GM13977 (cell line): ENCODE measurements at regions not wholly inside any gene's neighbourhood (a gene's known extent, or its start where the extent isn't known, plus 50 kb on each side); places are given as distances from the start of the nearest gene placed in this dataset.

Source experiments
- DNase-seq: peaks from one replicate; pipeline ENCODE4 v3.0.0; 2012; ENCODE audit warnings: low spot score
- in situ Hi-C: fragments of 300-500 bp; cut with MboI; formaldehyde crosslinking; loops from one replicate; pipeline ENCODE4 v1.12.0; 2022; ENCODE audit warnings: low sequenced_read_pairs, low pct_unique_long_range_greater_than_20kb, mixed read lengths, inconsistent platforms; ENCODE audit not compliant: unreplicated experiment
- TF ChIP-seq, protein P1 (sequence below): IDR thresholded peaks from 2 replicates; pipeline ENCODE4 v1.5.1; 2012; ENCODE audit warnings: mild to moderate bottlenecking, control low read depth; ENCODE audit not compliant: insufficient read depth; ENCODE audit errors: extremely low read depth, missing control alignments

DNA sequence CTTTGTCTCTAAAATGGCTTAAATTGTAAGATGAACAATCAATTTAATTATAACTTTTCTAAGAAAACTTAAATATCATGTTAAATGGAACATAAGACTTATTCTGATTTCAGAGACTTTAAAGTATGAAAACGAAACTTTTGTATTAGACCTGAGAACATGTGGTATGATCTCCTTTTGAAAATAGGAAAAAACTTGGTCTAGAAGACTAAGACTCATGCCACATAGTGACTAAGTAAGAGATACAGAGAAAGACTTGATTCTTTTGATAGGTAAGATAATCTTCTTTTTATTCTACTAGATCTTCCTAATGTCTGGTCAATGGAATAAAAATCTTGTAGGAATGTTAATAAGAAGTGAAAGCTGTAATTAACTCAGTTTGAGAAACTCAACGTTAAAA lies 326.3 kb upstream of the GRIA3 start:
- DNase-seq = no peak
- TF ChIP-seq, protein P1, sequence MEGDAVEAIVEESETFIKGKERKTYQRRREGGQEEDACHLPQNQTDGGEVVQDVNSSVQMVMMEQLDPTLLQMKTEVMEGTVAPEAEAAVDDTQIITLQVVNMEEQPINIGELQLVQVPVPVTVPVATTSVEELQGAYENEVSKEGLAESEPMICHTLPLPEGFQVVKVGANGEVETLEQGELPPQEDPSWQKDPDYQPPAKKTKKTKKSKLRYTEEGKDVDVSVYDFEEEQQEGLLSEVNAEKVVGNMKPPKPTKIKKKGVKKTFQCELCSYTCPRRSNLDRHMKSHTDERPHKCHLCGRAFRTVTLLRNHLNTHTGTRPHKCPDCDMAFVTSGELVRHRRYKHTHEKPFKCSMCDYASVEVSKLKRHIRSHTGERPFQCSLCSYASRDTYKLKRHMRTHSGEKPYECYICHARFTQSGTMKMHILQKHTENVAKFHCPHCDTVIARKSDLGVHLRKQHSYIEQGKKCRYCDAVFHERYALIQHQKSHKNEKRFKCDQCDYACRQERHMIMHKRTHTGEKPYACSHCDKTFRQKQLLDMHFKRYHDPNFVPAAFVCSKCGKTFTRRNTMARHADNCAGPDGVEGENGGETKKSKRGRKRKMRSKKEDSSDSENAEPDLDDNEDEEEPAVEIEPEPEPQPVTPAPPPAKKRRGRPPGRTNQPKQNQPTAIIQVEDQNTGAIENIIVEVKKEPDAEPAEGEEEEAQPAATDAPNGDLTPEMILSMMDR = no peak
- in situ Hi-C loops = no loop called here

DNA sequence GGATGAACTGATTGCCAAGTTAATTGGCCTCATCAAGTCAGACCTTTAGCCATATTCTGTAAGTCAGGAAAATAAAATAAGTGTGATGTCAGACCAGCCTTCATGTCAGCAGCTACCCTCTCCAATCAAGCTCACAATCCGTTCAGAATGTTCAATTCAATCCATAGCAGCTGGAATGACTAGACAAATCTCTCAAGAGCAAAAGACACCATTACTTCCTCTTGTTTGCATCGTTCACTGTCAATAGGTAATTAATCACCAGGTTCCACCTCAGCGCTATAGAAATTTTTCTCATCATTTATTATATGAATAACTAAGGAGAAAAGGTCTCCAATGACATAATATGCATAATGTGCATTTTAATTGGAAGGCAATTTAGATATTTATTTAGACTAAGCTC lies 321.0 kb upstream of the GRIA3 start:
- in situ Hi-C loops = no loop called here
- TF ChIP-seq, protein P1 = no peak

DNA sequence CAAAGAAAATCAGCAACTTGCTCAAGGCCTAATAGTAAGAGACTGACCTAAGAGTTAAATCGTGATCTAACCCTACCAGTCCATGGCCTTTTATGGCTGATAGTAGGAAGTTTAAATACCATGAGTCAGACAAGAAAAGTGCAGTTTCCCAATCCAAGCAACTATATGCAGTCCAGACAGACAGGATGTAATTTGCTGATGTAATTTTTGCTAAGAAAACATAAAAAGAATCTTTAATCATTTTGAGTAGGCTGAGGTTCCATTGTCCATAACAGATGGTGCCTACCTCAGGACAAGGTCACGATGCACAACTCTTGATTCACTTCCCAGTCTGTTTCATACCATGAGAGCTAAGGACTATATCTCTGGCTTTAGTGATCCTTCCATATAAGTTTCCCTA lies 317.5 kb upstream of the GRIA3 start:
- TF ChIP-seq, protein P1 = no peak
- in situ Hi-C loops = no loop called here
- no peak for DNase-seq

More for the DNA sequence above, 321.0 kb upstream of the GRIA3 start:
- no peak for DNase-seq

- TF ChIP-seq, protein P1 = no peak
- in situ Hi-C loops = no loop called here
- DNase-seq = no peak
Observed at GRCh38 chrX:122868631-122869030, 315.4 kb upstream of the GRIA3 start.

GRCh38 chrX:122869171-122869570 lies 314.9 kb upstream of the GRIA3 start:
- in situ Hi-C loops = no loop called here
- TF ChIP-seq, protein P1 = no peak
- DNase-seq = no peak

GRCh38 chrX:122878269-122878668 lies 305.8 kb upstream of the GRIA3 start:
- TF ChIP-seq, protein P1 = no peak
- DNase-seq = no peak
- in situ Hi-C loops = no loop called here

- TF ChIP-seq, protein P1 = no peak
- in situ Hi-C loops = no loop called here
- DNase-seq = no peak
Observed at GRCh38 chrX:122880952-122881351, 303.1 kb upstream of the GRIA3 start.
